COLO829 (cell line): ENCODE measurements at regions not wholly inside any gene's neighbourhood (a gene's known extent, or its start where the extent isn't known, plus 50 kb on each side); places are given as distances from the start of the nearest gene placed in this dataset.
"Not testable (repeated sequence)": the region's sequence is repeated elsewhere in the genome, so short reads cannot be mapped to it uniquely, and the experiment has no call there.

Source experiments
- DNase-seq: peaks from one replicate; pipeline ENCODE4 v3.0.0; 2012; ENCODE audit warnings: low spot score

DNA sequence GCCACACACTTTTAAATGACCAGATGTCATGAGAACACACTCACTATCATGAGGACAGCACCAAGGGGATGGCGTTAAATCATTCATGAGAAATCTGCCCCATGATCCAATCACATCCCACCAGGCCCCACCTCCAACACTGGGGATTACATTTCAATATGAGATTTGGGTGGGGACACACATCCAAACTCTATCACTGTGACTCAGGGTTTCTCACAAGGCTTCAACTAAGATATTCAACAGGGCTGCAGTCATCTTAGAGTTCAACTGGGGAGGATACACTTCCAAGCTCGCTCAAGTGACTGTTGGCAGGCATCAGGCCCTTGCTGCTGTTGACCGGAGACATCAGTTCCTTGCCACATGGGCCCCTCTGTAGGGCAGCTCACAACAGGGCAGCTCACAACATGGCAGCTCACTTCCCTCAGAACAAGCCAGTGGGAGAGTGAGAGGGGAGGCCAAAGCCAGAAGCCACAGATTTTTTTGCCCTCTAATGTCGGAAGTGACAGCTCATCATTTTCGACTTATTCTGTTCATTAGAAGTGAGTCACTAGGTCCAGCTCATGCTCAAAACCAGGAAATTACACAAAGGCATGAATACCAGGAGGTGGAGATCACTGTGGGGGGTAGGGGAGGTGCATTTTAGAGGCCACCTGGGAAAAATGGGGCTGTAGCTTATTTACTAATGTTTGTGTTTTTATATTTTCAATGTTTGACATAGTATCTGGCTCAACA lies 50.8 kb upstream of the PTHLH start:
- DNase-seq, result no peak

DNA sequence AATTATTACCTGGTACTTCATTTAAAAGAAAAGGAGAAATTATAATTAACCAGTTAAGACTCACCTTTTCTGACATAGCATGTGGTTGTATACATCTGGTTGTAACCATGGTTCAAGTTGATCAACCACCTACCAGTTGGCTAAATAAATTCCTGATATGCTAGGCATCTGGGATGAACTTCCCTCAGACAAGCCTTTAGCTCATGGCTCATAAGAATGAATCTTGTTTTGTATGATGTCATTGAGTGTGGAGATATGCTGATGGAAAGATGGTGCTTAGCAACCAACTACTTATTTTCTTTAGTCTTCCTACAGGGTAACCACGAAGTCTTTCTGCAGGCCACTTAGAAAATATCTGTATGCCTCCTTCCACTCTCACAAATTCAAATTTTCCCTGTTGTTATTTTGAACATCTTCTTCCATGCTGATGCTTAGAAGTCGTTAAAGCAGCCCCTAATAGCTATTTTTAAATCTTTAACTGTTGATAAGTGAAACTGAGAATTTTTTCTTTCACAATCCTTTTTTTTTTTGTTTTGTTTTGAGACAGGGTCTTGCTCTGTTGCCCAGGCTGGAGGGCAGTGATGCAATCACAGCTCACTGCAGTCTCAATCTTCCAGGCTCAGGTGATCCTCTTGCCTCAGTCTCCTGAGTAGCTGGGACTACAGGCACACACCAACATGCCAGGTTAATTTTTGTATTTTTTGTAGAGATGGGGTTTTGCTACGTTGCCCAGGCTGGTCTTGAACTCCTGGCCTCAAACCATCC lies 51.9 kb upstream of the PTHLH start:
- DNase-seq, result no peak

DNA sequence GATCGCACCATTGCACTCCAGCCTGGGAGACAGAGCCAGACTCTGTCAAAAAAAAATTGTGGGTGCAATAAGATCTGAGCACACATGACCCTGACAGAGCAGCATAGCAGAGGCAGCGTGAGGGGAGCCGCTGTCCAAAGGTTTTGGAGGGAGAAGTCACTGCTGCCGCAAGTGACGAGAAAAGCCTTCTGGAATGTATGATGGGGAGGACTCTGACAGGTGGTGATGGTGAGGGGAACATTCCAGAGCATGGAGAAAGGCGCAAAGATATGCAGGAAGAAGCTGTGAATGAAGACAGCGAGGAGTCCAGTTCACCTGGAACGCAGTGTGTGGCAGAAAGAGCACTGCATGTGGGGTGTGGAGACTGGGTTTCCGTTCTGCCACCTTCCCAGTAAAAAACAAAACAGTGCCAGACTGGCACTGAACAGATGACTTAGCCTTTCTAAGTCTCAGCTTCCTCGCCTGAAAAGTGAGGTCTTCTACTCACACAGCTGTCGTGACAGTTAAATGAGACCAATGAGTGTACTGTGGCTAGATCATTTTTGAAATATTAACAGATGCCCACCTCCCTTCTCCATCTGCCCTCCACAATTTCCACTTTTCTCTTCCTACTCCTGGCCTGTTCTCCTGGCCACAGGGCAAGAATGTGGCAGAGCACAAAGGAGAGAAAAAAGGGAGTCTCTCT lies 53.4 kb upstream of the PTHLH start:
- DNase-seq, result no peak

DNA sequence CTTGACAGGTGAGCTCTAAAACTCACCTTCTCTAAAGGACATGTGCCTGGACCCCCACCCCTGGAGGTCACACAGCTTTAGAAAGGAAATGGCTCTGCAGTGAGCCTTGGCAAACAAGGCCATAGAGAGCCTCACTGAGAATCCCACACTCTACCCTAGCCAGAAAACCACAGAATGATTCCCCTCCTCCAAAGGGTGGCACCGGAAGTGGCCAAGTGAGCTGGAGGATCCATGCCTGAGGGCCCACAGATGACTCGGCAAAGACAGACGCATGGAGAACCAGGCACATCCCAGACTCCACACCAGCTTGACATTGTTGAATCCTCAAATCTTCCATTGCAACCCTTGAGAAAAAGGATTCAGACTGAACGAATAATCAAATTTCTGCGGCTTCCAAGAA lies 54.2 kb upstream of the PTHLH start:
- peak; percentile 9 for DNase-seq

DNA sequence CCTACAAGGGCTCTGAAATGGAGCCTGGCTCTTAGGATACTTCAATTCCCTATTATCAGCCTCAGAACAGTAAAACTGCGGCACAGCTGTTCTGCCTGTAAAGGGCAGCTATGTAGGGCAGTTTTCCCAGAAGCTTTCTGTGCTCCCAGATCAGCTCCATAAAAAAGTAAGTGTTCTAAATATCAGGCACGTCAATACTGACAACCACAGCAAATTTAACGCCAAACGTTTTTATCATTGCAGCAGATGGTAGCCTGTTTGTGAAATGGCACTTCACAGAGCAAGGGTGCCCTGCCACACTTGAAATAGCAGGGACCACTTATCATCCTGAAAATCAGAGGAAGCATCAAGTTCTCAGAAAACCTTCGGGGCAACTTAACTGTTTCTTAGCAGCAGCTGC lies 54.8 kb upstream of the PTHLH start:
- no peak for DNase-seq

DNA sequence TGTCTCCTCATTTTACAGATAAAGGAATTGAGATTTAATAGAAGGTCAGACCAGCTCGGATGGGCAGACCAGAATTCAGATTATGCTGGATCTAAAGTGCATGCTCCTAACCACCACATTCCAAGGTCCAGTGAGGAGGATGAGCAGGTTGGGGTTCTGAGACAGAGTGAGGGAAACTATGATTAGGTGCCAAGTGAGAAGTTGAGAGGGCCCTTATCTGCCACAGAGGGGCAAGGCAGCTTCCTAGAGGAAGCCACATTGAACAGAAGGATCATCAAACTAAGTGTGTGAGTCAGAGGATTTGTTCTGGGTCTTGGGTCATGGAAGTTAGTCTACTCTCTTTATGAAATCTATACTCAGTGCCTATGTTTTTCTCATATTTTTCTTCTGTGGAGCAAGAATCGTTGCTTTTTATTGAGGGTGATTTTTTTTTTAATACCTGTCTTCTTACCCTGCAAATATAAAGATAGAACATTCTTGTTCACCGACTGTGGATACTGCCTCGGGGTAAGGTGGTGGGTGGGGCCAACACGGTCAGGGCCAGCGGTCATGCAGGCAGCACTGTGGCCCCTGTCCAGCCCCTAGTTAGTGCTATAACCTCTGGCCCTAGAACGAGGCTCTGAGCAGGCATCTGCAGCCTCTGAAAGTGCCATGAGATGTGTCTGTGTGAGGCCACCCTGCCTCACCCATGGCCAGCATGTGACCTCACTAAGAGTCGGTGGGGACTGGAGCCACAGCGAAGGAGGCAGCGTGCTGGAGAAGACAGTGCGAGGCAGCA lies 55.6 kb upstream of the PTHLH start:
- no peak for DNase-seq

DNA sequence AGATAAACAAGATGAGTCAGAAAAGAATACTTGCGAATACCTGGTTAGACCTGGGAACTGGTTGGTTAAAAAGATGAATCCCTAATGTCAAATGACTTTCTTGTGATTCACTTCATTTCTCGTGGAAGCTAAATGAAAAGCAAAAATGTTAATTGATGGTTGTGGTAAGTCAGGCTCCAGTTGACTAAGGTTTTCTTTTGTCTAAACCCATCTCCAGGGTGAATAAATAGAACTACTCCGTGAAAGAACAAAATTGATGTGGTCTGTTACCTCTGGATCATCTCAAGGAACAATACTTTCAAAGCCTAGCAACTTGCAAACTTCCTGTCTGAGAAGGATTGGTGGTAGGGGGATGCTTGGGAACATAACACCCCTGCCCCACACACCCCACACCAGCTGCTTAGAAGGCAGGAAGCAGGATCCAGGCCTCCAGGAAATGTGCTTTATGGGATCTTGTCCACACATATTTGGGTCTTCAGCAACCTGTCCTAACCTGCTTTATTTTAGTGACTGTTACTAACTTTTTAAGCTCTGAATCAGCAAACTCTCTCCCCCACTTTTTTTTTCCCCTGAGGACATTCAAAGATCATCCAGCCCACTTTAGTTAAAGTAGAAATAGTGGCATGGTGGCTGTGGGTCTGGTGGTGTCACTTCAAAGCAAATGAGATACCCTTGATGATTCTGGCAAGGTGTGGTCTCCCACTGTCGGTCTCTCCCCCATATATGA lies 60.4 kb upstream of the PTHLH start:
- no peak for DNase-seq

DNA sequence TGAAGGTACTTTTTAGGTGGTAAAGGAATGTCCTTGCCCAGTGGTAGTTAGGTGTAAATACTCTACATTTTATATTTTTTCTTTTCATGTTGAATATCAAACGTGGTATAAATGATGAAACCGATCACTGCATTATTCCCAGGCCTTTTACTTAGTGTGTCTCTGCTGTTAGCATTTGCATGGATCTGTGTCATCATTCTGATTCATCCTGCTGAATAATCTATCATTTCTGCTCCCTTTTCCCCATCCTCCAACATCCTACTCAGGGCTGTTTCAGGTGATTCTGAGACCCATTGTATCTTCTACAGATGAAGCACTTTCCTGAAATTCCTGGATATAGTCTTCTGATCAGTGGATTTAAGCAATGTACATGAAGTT lies 61.0 kb upstream of the PTHLH start:
- no peak for DNase-seq

DNA sequence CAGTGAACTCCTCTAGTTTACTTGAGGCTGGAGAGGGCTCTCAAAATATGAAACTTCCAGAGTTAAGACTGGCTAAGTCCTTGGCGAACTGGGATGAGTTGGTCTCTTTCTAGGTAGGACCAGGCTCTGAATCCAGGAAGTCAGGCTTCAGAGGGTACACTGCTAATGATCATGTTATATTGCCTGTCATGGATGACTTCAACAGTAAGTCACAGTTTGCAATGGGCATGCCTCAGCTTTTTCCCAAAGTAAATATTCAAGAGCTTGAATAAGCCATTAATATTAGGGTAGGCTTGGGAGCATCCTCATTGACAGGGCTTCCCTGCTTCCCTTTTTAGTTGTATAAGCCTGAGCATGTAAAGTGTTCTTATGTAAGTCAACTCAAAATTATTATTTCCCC lies 61.7 kb upstream of the PTHLH start:
- no peak for DNase-seq

DNA sequence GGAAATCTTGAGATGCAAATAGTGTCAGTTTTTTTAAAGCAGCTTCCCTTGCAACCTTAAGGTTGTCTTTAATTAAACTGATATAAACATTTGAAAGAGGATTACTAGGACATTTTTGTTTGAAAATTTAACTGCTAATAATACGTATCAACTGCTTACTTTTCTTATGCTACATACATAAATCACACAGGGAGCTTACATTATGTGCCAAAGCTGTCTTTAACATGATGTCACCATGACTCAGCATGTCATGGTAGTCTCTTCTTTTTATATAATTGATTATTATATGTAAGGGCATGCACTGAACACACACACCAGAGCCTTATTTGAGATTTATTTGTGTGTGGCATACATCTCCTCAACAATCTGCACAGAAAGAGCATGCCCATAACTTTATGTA lies 63.0 kb upstream of the PTHLH start:
- no peak for DNase-seq

DNA sequence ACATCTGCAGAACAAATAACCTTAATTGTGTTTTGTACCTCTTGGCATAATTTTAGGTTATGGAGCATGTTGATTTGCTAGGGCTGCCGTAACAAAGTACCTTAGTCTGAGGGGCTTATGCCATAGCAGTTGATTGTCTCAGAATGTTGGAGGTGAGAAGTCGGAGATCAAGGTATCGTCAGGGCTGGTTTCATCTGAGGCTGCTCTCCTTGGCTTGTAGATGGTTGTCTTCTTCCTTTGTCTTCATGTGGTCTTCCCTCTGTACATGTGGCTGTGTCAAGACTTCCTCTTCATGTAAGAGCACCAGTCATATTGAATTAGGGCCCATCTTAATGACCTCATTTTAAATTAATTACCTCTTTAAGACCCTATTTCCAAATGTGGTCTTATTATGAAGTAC lies 64.4 kb upstream of the PTHLH start:
- DNase-seq, result no peak

DNA sequence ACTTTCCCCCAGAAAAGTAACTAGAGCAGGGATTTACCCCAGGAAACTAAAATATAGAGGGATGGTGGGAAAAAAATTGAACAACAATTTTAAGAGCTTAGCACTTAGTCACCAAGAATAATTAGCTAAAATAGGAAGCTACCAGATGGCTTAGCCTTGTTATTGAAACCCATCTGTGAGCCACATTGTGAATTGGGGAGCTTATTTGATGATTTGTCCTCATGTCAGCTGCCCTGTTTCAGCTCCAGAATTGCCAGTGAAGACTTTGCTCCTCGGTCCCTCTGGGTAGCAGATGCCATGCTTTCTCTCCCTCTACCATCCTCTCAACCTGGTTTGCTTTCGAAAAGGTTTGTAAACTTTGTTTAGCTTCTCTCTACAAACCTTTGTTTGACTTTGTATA lies 67.7 kb upstream of the PTHLH start:
- DNase-seq, result no peak

DNA sequence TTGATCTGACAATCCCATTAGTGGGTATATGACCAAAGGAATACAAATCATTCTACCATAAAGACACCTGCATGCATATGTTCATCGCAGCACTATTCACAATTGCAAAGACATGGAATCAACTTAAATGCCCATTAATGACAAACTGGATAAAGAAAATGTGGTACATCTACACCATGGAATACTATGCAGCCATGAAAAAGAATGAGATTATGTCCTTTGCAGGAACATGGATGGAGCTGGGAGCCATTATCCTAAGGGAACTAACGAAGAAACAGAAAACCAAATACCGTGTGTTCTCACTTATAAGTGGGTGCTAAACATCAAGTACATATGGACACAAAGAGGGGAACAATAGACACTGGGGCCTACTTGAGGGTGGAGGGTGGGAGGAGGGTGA lies 74.1 kb upstream of the PTHLH start:
- not testable (repeated sequence) for DNase-seq

DNA sequence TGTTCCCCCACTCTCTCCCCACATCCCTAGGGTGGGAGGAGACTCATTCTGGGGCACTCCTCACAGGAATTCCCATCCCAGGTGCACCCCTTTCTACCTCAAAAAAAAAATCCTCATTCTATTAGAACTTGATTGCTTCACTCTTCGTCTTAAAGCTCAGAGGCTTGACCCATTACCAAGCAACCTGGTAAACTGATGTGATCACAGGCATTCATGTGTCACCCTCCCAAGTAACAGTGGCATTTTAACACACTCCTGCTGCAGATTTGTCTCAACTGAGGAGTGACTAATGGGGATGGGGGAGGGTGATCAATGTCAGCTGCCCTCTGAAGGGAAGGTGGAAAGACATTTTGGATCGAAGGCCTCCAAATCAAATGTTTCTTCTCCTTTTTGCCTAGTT lies 78.1 kb upstream of the PTHLH start:
- DNase-seq, result no peak

DNA sequence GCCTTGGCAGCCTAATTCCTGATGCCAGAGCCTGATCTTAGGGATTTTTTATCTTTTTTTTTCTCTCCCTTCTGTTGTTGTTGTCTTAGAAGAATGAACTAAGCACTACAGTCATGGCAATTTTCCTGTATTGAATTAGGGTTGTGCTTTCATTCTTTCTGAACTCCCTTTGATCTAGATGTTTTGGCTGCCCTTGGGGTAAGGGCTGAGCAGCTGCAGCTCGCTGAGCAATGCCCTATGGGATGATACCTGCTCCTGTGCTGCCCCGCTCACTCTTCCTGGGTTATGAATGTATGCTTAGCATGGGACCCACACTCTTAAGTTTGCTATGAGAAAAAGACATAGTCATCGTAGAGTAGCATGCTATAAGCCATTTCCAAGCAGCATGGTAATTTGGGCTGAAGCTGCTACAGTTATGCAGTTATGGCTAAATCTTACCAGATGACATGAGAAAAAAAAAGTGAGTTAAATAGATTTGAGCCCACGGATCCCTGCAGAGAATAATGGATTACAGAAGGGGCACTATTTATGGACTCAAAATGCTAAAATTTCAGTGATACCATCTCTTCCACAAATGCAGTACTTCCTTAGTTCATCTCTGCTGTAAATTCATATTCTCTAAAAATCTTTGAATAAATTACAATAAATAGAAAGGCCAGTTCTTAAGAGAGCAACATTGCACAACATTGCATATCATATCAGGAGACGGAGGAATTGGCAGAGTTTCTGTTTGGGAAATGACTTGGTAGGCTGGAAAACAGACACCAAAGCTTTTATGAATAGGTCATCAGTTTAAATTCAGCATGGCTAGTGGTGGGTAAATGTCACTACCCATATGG lies 79.2 kb upstream of the PTHLH start:
- DNase-seq, result no peak

DNA sequence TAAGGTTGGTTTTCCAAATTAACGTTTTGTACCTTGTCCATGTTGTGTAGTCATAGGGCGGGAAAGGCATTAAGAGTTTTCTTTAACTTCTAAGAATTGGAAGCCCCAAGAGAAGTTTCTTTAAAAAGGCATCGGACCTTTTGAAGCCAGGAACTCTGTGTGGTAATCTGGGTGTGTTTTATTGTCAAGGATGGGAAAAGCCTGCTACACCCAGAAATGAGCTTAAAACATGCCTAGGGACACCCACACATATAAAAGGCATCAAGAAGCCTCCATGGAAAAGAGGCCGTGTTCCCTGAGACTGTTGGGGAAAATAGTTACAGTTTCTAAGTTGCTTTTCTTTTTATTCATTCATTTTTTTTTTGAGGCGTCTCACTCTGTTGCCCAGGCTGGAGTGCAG lies 81.0 kb upstream of the PTHLH start:
- no peak for DNase-seq

DNA sequence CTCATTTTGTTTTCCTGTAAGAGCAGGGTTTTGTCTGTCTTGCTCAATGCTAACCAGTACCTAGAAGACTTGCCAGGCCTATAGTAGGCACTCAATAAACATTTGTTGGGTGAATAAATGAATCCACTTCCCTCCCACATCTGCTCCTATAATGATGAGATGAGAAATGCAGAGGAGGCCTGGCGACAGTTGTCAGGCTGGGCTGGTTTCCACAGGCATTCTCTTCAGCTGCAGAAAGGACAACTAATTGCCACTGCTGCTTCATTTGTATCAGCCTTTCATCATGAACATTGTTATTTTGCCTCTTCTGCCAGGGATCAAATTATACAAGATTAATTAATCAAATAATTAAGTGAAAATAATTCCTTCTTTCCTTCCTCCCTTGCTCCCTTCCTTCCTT lies 82.0 kb upstream of the PTHLH start:
- DNase-seq, result no peak

DNA sequence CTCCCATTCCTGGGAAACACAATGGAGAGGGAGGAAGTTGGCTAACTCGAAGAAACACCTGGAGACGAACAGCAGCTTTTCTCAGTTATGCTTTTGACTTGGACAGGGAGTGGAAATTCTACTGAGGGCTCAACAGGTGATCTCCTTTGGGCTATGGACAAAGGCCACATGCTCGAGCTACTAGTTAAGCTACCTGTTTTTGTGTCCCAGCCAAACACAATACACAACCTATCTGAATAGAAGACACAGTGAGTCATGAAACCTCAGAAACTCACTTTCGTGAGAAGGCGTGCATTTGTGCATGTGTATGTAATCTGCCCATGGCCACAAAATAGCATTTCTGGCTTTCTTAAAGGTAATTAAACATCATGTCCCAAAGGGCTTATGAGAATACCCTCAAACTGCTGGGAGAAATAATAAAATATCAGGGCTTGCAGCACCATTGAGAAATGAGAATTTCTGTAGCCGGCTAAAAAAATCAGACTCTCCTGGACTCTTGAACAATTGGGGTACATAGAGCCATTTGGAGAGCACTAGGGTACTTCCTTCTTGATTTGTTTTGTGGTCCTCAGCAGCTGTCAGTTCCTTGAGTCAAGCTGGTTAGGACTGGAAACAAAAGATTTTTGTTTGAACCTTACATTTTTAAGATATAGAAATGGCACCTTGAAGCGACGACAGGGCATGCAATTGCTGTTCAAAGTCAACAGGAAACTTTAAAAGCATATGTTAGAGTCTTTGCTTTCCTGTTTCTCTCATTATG lies 85.5 kb upstream of the PTHLH start:
- DNase-seq, result peak; percentile 47

DNA sequence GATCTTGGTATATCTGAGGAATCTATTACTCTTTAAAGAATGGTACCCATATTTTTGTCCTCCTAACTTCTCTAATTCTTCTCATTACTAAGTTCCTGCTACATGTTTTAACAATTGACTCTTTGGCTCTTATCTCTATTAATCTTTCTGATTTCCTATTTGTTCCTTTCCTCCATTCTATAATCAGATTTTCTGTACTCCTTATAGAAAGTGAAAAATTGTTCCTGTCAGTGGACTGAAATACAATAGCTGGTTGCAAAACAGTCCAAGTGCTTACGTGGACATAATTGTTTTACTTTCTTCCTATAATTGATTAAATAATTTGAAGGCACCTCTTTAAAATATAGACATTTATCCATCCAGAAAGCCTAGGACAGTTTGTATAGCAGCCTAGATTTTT lies 86.7 kb upstream of the PTHLH start:
- DNase-seq, result no peak

DNA sequence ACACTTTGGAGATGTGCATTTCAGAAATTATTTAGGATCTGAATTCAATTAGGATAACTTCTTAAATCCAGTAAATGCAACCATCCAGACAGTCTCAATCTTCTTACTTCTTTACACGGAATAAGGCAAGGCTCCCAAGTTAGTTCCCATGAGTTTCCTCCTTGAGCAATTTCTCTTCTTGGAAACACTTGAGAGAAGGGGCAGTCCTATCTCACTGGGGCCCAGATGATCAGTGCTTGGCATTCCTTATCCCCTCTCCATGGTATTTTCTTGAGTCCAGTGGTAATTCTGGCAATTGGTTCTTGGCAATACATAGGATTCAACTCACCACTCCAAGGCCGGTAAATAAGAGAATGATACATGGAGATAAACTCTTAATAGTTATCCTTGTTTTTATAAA lies 87.1 kb upstream of the PTHLH start:
- DNase-seq, result no peak
